Skeletal muscle satellite cell (primary cell): ENCODE measurements at regions not wholly inside any gene's neighbourhood (a gene's known extent, or its start where the extent isn't known, plus 50 kb on each side); places are given as distances from the start of the nearest gene placed in this dataset.

Experiments used
- H3K27me3 ChIP-seq: 2 replicates; pipeline ENCODE4 v1.7.0; 2013; ENCODE audit warnings: low read length; ENCODE audit not compliant: control insufficient read depth, insufficient read depth
- H3K36me3 ChIP-seq: 2 replicates; pipeline ENCODE4 v1.7.0; 2013; ENCODE audit warnings: mild to moderate bottlenecking, control low read depth, low read length; ENCODE audit not compliant: insufficient read depth
- H3K4me1 ChIP-seq: 2 replicates; pipeline ENCODE4 v1.7.0; 2013; ENCODE audit warnings: low read length; ENCODE audit not compliant: control insufficient read depth, insufficient read depth
- H3K4me2 ChIP-seq: 2 replicates; pipeline ENCODE4 v1.7.0; 2013; ENCODE audit warnings: mild to moderate bottlenecking, low read length
- H3K4me3 ChIP-seq: 2 replicates; pipeline ENCODE4 v1.7.0; 2013; ENCODE audit warnings: low read length
- H3K9ac ChIP-seq: 2 replicates; pipeline ENCODE4 v1.7.0; 2013; ENCODE audit warnings: mild to moderate bottlenecking, low read depth, low read length, moderate library complexity
- H3K9me3 ChIP-seq: replicated peaks from 2 replicates; pipeline ENCODE4 v1.7.0; 2013; ENCODE audit warnings: mild to moderate bottlenecking, control low read depth, low read length

- peaks cover 31% of the 10 kb centered on the region for H3K4me1 ChIP-seq
- H3K36me3 ChIP-seq = no peaks in the 10 kb centered on the region
- H3K9ac ChIP-seq = no peak overlapping the region
- no peak overlapping the region for H3K4me3 ChIP-seq
- no peak overlapping the region for H3K4me2 ChIP-seq
- no peaks in the 10 kb centered on the region for H3K9me3 ChIP-seq
- H3K27me3 ChIP-seq = no peaks in the 10 kb centered on the region
These were observed 640.9 kb downstream of the SEMA5A start for GRCh38 chr5:8905021-8905420.

DNA sequence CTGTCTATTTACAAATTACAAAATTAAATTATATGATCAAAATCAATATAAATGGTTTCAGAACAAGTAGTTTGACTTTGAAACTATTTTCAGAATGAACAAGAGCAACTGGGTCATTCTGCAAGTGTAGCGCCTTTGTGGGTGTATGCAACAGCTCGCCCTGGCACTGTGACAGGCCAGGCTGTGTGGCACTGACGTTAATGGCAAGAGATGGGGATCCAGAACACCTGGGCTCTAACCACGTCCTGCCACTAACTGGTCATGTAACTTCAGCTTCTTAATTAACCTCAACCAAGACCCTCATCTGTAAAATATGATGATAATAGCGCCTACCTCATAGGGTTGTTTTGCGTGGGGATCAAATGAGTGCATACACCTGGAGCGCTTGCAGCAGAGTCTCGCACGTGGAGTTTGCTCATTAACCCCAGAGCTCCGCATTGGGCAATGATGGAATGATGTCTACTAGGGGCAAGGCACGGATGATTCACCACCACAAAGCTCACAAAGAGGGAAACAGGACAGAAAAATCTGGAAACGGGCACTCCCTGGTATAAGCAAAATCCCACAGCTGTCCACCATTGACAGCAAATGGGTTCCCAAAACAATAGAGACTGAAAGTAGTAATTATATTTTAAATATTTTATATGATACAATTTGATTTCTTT lies 639.4 kb downstream of the SEMA5A start:
- no peak overlapping the region for H3K4me3 ChIP-seq
- no peaks in the 10 kb centered on the region for H3K9me3 ChIP-seq
- H3K9ac ChIP-seq = peak overlapping the region; percentile 39
- peaks cover 31% of the 10 kb centered on the region for H3K4me1 ChIP-seq
- no peaks in the 10 kb centered on the region for H3K27me3 ChIP-seq
- H3K4me2 ChIP-seq = no peak overlapping the region
- no peaks in the 10 kb centered on the region for H3K36me3 ChIP-seq

DNA sequence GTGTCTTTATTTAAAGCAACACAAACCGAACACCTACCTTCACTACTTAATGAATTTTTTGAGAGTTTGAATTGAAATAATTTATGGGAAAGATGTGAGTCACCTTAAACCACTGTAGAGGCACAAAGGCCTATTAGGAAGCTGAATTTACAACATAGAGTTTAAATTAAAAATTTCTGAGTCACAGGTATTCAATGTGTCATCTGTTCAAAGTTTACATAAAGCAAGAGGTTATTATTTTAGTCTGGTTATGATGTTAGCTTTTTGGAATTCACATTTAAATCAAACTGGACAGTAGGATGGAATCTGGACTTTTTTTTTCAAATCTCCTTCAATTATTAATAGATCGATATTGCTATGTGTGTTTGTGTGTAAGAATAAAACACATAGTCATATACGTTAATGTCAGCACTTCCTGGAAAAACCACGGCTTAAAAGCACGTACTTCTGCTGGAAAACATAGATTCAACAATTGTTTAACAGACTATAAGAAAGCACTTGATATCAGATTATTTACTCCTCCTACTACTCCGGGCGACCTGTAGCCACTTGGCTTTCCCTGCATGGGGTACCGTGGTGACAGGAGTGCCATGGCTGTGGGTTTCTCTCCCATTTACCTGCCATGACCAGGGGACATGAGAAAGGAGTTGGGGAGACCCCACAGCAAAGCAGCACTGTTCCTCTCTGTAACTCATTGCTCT lies 638.6 kb downstream of the SEMA5A start:
- H3K9me3 ChIP-seq = no peaks in the 10 kb centered on the region
- H3K36me3 ChIP-seq = no peaks in the 10 kb centered on the region
- peak overlapping the region; percentile 49 for H3K9ac ChIP-seq
- H3K27me3 ChIP-seq = no peaks in the 10 kb centered on the region
- H3K4me2 ChIP-seq = peak overlapping the region; percentile 47
- H3K4me3 ChIP-seq = peak overlapping the region; percentile 16
- peaks cover 40% of the 10 kb centered on the region for H3K4me1 ChIP-seq

GRCh38 chr5:8908055-8908683 lies 637.7 kb downstream of the SEMA5A start:
- no peaks in the 10 kb centered on the region for H3K36me3 ChIP-seq
- no peak overlapping the region for H3K4me3 ChIP-seq
- H3K27me3 ChIP-seq = no peaks in the 10 kb centered on the region
- peaks cover 42% of the 10 kb centered on the region for H3K4me1 ChIP-seq
- peak overlapping the region; percentile 47 for H3K4me2 ChIP-seq
- H3K9ac ChIP-seq = peak overlapping the region; percentile 49
- H3K9me3 ChIP-seq = no peaks in the 10 kb centered on the region

DNA sequence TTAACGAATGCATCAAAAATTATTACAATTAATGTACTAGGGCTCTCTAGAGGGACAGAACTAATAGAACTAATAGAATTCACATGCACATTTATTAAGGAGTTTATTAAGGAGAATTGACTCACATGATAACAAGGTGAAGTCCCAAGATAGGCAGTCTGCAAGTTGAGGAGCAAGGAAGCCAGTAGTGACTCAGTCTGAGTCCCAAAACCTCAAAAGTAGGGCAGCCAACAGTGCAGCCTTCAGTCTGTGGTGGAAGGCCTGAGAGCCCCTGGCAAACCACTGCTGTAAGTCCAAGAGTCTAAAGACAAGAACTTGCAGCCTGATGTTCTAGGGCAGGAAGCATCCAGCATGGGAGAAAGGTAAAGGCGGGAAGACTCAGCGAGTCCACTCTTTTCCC lies 633.8 kb downstream of the SEMA5A start:
- Histone ChIP-seq H3K27me3 (no peaks in the 10 kb centered on the region), H3K4me1 (peaks cover 22% of the 10 kb centered on the region), H3K9ac (no peak overlapping the region), H3K4me2 (no peak overlapping the region), H3K4me3 (no peak overlapping the region), H3K9me3 (no peaks in the 10 kb centered on the region), H3K36me3 (no peaks in the 10 kb centered on the region)

DNA sequence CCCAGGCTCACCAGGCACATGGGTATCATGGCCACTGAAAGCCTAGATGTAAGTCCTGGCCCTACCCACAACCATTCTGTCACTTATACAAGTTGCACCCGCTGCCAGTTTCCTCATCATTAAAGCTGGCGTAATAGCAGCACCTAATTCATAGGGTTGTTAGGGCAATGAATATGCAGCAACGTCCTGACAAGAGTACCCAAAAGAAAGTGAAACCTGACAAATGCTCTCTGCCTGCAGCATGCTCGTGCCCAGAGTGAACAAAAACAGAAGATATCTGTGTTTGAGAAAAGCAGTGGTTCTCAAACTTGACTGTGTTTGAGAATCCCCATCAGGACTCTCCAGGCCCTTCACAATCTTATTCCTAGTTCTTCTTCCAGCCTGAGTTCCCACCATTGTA lies 632.4 kb downstream of the SEMA5A start:
- H3K9ac ChIP-seq = no peak overlapping the region
- H3K4me1 ChIP-seq = peaks cover 10% of the 10 kb centered on the region
- H3K27me3 ChIP-seq = no peaks in the 10 kb centered on the region
- H3K9me3 ChIP-seq = no peaks in the 10 kb centered on the region
- no peak overlapping the region for H3K4me2 ChIP-seq
- H3K36me3 ChIP-seq = no peaks in the 10 kb centered on the region
- no peak overlapping the region for H3K4me3 ChIP-seq

- Histone ChIP-seq H3K9ac (no peak overlapping the region), H3K4me2 (no peak overlapping the region), H3K4me3 (no peak overlapping the region), H3K9me3 (no peaks in the 10 kb centered on the region), H3K4me1 (no peaks in the 10 kb centered on the region), H3K27me3 (no peaks in the 10 kb centered on the region), H3K36me3 (no peaks in the 10 kb centered on the region)
These were observed 626.8 kb downstream of the SEMA5A start for GRCh38 chr5:8919096-8919495.

- H3K27me3 ChIP-seq = no peaks in the 10 kb centered on the region
- no peaks in the 10 kb centered on the region for H3K36me3 ChIP-seq
- no peaks in the 10 kb centered on the region for H3K4me1 ChIP-seq
- no peaks in the 10 kb centered on the region for H3K9me3 ChIP-seq
- H3K4me3 ChIP-seq = no peak overlapping the region
- no peak overlapping the region for H3K4me2 ChIP-seq
- H3K9ac ChIP-seq = no peak overlapping the region
These were observed 622.3 kb downstream of the SEMA5A start for GRCh38 chr5:8923526-8923925.

DNA sequence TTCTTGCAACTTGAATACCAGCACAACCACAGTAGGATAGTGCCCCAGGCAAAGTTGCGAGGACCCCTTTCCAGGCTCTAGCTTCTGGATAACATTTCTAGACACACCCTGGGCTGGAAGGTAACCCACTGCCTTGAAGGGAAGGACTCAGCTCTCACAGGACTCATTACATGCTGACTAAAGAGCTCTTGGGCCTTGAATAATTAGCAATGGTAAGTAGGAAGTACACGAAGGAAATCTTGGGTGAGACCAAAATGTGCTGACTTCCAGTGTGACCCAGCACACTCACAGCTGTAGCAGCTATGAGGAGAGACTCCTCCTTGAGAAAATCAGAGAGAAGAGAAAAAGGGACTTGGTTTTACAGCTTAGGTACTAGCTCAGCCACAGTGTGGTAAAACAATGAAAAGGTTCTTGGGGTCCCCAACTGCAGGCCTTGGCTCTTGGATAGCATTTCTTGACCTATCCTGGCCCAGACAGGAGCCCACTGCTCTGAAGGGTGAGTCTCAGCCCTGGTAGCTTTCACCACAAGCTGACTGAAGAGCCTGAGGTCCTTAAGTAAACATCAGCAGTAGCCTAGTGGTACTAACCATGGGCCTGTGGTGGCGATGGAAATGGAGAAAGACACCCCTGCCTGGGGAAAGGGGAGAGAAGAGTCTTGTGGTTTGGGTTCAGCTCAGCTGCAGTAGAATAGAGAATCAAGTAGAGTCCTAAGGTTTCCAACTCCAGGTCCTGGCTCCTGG lies 621.7 kb downstream of the SEMA5A start:
- Histone ChIP-seq H3K4me1 (no peaks in the 10 kb centered on the region), H3K4me2 (no peak overlapping the region), H3K4me3 (no peak overlapping the region), H3K9me3 (no peaks in the 10 kb centered on the region), H3K36me3 (no peaks in the 10 kb centered on the region), H3K27me3 (no peaks in the 10 kb centered on the region), H3K9ac (no peak overlapping the region)

DNA sequence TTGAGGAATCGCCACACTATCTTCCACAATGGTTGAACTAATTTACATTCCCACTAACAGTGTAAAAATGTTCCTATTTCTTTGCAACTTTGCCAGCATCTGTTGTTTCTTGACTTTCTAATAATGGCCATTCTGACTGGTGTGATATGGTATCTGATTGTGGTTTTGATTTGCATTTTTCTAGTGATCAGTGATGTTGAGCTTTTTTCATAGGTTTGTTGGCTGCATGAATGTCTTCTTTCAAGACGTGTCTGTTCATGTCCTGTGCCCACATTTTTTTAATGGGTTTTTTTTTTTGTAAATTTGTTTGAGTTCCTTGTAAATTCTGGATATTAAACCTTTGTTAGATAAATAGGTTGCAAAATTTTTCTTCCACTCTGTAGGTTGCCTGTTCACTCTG lies 615.9 kb downstream of the SEMA5A start:
- Histone ChIP-seq H3K4me2 (no peak overlapping the region), H3K36me3 (no peaks in the 10 kb centered on the region), H3K4me3 (no peak overlapping the region), H3K9me3 (no peaks in the 10 kb centered on the region), H3K27me3 (no peaks in the 10 kb centered on the region), H3K9ac (no peak overlapping the region), H3K4me1 (no peaks in the 10 kb centered on the region)

DNA sequence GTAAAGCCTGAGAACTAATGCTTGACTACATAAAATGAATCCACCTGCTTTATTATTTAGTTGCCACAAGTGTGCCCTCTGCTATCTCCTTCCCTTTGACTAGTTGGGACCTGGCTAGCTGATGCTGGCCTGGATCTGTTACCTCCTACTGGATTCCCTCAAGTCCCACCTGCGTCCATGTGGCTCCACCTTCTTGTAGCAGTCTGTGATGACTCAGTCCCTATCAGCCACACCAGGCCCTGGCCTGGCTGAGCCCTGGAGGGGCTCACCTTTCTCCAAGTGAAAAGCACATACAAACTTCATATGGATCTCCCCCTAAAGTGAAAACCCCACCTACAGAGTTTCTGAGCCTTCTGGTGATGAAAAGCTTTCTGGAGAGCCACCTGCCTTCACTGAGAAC lies 611.4 kb downstream of the SEMA5A start:
- H3K4me2 ChIP-seq = no peak overlapping the region
- no peaks in the 10 kb centered on the region for H3K9me3 ChIP-seq
- no peak overlapping the region for H3K4me3 ChIP-seq
- H3K9ac ChIP-seq = no peak overlapping the region
- H3K36me3 ChIP-seq = no peaks in the 10 kb centered on the region
- no peaks in the 10 kb centered on the region for H3K27me3 ChIP-seq
- H3K4me1 ChIP-seq = no peaks in the 10 kb centered on the region
